H9 (cell line): ENCODE measurements at regions not wholly inside any gene's neighbourhood (a gene's known extent, or its start where the extent isn't known, plus 50 kb on each side); places are given as distances from the start of the nearest gene placed in this dataset.

Experiments
- DNase-seq: peaks from one replicate; pipeline ENCODE4 v3.0.0-alpha.2; 2017
- H2AFZ ChIP-seq: one replicate; pipeline ENCODE4 v1.6.1; 2013; ENCODE audit warnings: mild to moderate bottlenecking, low read length, control low read depth, moderate library complexity
- H2AK5ac ChIP-seq: 2 replicates; pipeline ENCODE4 v1.6.1; 2013; ENCODE audit warnings: low read length, control low read depth, mixed read lengths; ENCODE audit not compliant: insufficient read length
- H2BK120ac ChIP-seq: one replicate; pipeline ENCODE4 v1.6.1; 2013; ENCODE audit warnings: low read depth, mild to moderate bottlenecking, low read length, control low read depth, inconsistent platforms; ENCODE audit not compliant: poor library complexity, severe bottlenecking
- H2BK12ac ChIP-seq: 2 replicates; pipeline ENCODE4 v1.6.1; 2013; ENCODE audit warnings: low read length, control low read depth, mixed read lengths, low read depth; ENCODE audit not compliant: insufficient read length
- H2BK15ac ChIP-seq: 2 replicates; pipeline ENCODE4 v1.6.1; 2013; ENCODE audit warnings: low read depth, low read length, control low read depth
- H2BK20ac ChIP-seq: one replicate; pipeline ENCODE4 v1.6.1; 2013; ENCODE audit warnings: low read depth, mild to moderate bottlenecking, low read length, control low read depth, inconsistent platforms; ENCODE audit not compliant: poor library complexity, severe bottlenecking
- H2BK5ac ChIP-seq: 2 replicates; pipeline ENCODE4 v1.6.1; 2013; ENCODE audit warnings: low read length, control low read depth, mixed read lengths; ENCODE audit not compliant: insufficient read length
- H3K14ac ChIP-seq: 2 replicates; pipeline ENCODE4 v1.6.1; 2013; ENCODE audit warnings: low read length, control low read depth; ENCODE audit not compliant: insufficient read depth
- H3K18ac ChIP-seq: 2 replicates; pipeline ENCODE4 v1.6.1; 2013; ENCODE audit warnings: low read depth, mild to moderate bottlenecking, mixed read lengths, low read length, control low read depth; ENCODE audit not compliant: insufficient read length
- H3K23ac ChIP-seq: 2 replicates; pipeline ENCODE4 v1.6.1; 2013; ENCODE audit warnings: low read length, control low read depth, mixed read lengths, low read depth; ENCODE audit not compliant: insufficient read length
- H3K23me2 ChIP-seq: 2 replicates; pipeline ENCODE4 v1.6.1; 2013; ENCODE audit warnings: low read depth, mild to moderate bottlenecking, mixed read lengths, low read length, control low read depth; ENCODE audit not compliant: insufficient read length, poor library complexity, severe bottlenecking
- H3K27ac ChIP-seq: 2 replicates; pipeline ENCODE4 v1.5.1; 2013; ENCODE audit warnings: low read length, control low read depth, mixed read lengths, low read depth; ENCODE audit not compliant: insufficient read length
- H3K27me3 ChIP-seq: 2 replicates; pipeline ENCODE4 v1.6.1; 2013; ENCODE audit warnings: low read length, control low read depth, inconsistent platforms; ENCODE audit not compliant: insufficient read depth
- H3K4ac ChIP-seq: 2 replicates; pipeline ENCODE4 v1.6.1; 2013; ENCODE audit warnings: low read depth, mild to moderate bottlenecking, control low read depth, inconsistent platforms, low read length, moderate library complexity
- H3K4me1 ChIP-seq: 2 replicates; pipeline ENCODE4 v1.6.1; 2013; ENCODE audit warnings: low read length, control low read depth, inconsistent platforms; ENCODE audit not compliant: insufficient read depth
- H3K4me2 ChIP-seq: 2 replicates; pipeline ENCODE4 v1.6.1; 2013; ENCODE audit warnings: low read length, control low read depth, mixed read lengths; ENCODE audit not compliant: insufficient read length, insufficient read depth
- H3K56ac ChIP-seq: 2 replicates; pipeline ENCODE4 v1.6.1; 2013; ENCODE audit warnings: low read depth, mild to moderate bottlenecking, mixed read lengths, low read length, control low read depth; ENCODE audit not compliant: insufficient read length
- H3K79me1 ChIP-seq: 2 replicates; pipeline ENCODE4 v1.6.1; 2013; ENCODE audit warnings: low read depth, mild to moderate bottlenecking, moderate library complexity, low read length, control low read depth, inconsistent platforms; ENCODE audit not compliant: insufficient read depth, poor library complexity, severe bottlenecking
- H3K79me2 ChIP-seq: 2 replicates; pipeline ENCODE4 v1.6.1; 2013; ENCODE audit warnings: low read length, control low read depth, inconsistent platforms; ENCODE audit not compliant: insufficient read depth
- H3K9ac ChIP-seq: 2 replicates; pipeline ENCODE4 v1.6.1; 2013; ENCODE audit warnings: low read length, control low read depth, mixed read lengths; ENCODE audit not compliant: insufficient read length; ENCODE audit errors: extremely low read depth
- H3K9me3 ChIP-seq: one replicate; pipeline ENCODE4 v1.6.1; 2013; ENCODE audit warnings: low read depth, low read length, inconsistent platforms; ENCODE audit not compliant: control insufficient read depth
- H3T11ph ChIP-seq: one replicate; pipeline ENCODE4 v1.6.1; 2013; ENCODE audit warnings: mild to moderate bottlenecking, low read length, control low read depth, inconsistent platforms
- H4K20me1 ChIP-seq: one replicate; pipeline ENCODE4 v1.6.1; 2013; ENCODE audit not compliant: control insufficient read depth, insufficient read length, insufficient read depth
- H4K5ac ChIP-seq: 2 replicates; pipeline ENCODE4 v1.6.1; 2013; ENCODE audit warnings: low read depth, mild to moderate bottlenecking, mixed read lengths, low read length, control low read depth; ENCODE audit not compliant: insufficient read length
- H4K8ac ChIP-seq: replicated peaks from 2 replicates; pipeline ENCODE4 v1.6.1; 2013; ENCODE audit warnings: low read length, control low read depth, mixed read lengths, low read depth; ENCODE audit not compliant: insufficient read length
- H4K91ac ChIP-seq: 2 replicates; pipeline ENCODE4 v1.6.1; 2013; ENCODE audit warnings: low read depth, mild to moderate bottlenecking, moderate library complexity, mixed read lengths, low read length, control low read depth; ENCODE audit not compliant: insufficient read length
- H3K27ac Mint-ChIP-seq, 3 experiments: 2 replicates in 2 of 3; 3 replicates in 1 of 3; pipeline ENCODE4 v1.8.0; 2020 to 2021; ENCODE audit warnings: mixed read lengths in 3 of 3, mild to moderate bottlenecking in 1 of 3, moderate library complexity in 1 of 3
- H3K27me3 Mint-ChIP-seq: 2 replicates; pipeline ENCODE4 v1.8.0; 2021; ENCODE audit warnings: low read depth, mild to moderate bottlenecking, moderate library complexity, mixed read lengths
- H3K36me3 Mint-ChIP-seq, 3 experiments: 2 replicates in 2 of 3; 3 replicates in 1 of 3; pipeline ENCODE4 v1.8.0; 2020 to 2021; ENCODE audit warnings: low read depth in 3 of 3, mixed read lengths in 3 of 3; ENCODE audit not compliant: insufficient read depth in 1 of 3
- H3K4me1 Mint-ChIP-seq, 2 experiments: 2 replicates each; pipeline ENCODE4 v1.8.0; 2020; ENCODE audit warnings: mixed read lengths in 2 of 2
- H3K4me3 Mint-ChIP-seq, 2 experiments: 2 replicates in 1 of 2; 3 replicates in 1 of 2; pipeline ENCODE4 v1.8.0; 2020 to 2021; ENCODE audit warnings: mild to moderate bottlenecking in 2 of 2, mixed read lengths in 2 of 2, moderate library complexity in 1 of 2
- H3K9me3 Mint-ChIP-seq, 2 experiments: 2 replicates in 1 of 2; 3 replicates in 1 of 2; pipeline ENCODE4 v1.8.0; 2020; ENCODE audit warnings: mild to moderate bottlenecking in 2 of 2, mixed read lengths in 2 of 2, moderate library complexity in 1 of 2
- WGBS: extraction: QIAGEN DNeasy Blood & Tissue Kit; methylation state at CpG from one replicate; pipeline ENCODE4 v1.1.7; 2013; ENCODE audit warnings: missing lambda C conversion rate, low lambda C conversion rate, mixed read lengths; ENCODE audit not compliant: insufficient read length; ENCODE audit errors: extremely low coverage; 5-methylcytosine and 5-hydroxymethylcytosine counted together
- TF ChIP-seq, protein P1 (sequence below): fragments of 200-600 bp; sonication (generic); conservative IDR thresholded peaks from 3 replicates; pipeline ENCODE4 v1.8.0; 2021; ENCODE audit warnings: antibody characterized with exemption, mild to moderate bottlenecking

DNA sequence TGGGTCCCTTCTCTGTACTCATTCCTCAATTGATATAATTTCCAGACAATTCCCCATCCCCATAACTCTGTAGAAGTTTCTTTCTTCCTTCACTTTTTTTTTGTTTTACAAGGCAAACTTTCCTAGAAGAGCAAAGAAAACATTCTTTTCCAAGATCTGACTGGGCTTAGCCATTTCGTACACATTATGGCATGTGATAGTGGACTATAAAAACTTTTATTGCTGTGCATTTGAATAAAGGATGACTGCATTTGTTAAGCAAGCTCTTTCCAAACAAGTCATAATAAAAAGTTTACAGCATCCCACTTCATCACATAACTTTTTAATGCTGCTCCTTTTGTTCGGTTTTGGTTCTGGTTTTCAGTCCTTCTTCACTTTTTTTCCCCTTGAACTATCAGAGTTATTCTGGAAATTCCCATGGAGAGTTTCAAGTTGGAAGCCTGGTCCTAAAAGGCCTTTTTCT is 231.0 kb upstream of the HMGA2 start:
- no peak overlapping the region for H3K14ac ChIP-seq
- H3K79me1 ChIP-seq = no peaks in the 10 kb centered on the region
- H4K20me1 ChIP-seq = no peaks in the 10 kb centered on the region
- H3K4me3 Mint-ChIP-seq = no peak overlapping the region
- H3K79me2 ChIP-seq = no peaks in the 10 kb centered on the region
- H4K5ac ChIP-seq = no peak overlapping the region
- H2BK20ac ChIP-seq = no peak overlapping the region
- no peaks in the 10 kb centered on the region for H3K9me3 Mint-ChIP-seq
- no peak overlapping the region for H2BK120ac ChIP-seq
- H3K23ac ChIP-seq = no peak overlapping the region
- H3K4me1 ChIP-seq = peaks cover 6% of the 10 kb centered on the region; the same call in 1 of the 2 replicates
- no peak overlapping the region for H4K91ac ChIP-seq
- H3K23me2 ChIP-seq = peaks cover 2% of the 10 kb centered on the region
- no peak overlapping the region for H3K4ac ChIP-seq
- H3K4me1 Mint-ChIP-seq = peaks cover 20 to 33% of the 10 kb centered on the region in 2 experiments
- no peak overlapping the region for H3K27ac Mint-ChIP-seq
- no peak overlapping the region for H3K27ac ChIP-seq
- no peak overlapping the region for H2BK5ac ChIP-seq
- no peak overlapping the region for H4K8ac ChIP-seq
- no peak overlapping the region for H3K56ac ChIP-seq
- no peaks in the 10 kb centered on the region for H3K9me3 ChIP-seq
- no peak overlapping the region for H2AK5ac ChIP-seq
- no peak overlapping the region for H2AFZ ChIP-seq
- H2BK12ac ChIP-seq = no peak overlapping the region
- H3K36me3 Mint-ChIP-seq = no peaks in the 10 kb centered on the region; a peak in 1 of 7 replicates
- H3K4me2 ChIP-seq = no peak overlapping the region
- no peaks in the 10 kb centered on the region for H3K27me3 ChIP-seq
- no peak overlapping the region for H3K9ac ChIP-seq
- no peak overlapping the region for H2BK15ac ChIP-seq
- H3T11ph ChIP-seq = no peak overlapping the region
- H3K18ac ChIP-seq = no peak overlapping the region
- no CpG with 5 or more reads among the region's 2 CpGs for WGBS
- no peak for DNase-seq
- no peaks in the 10 kb centered on the region for H3K27me3 Mint-ChIP-seq
- TF ChIP-seq, protein P1, sequence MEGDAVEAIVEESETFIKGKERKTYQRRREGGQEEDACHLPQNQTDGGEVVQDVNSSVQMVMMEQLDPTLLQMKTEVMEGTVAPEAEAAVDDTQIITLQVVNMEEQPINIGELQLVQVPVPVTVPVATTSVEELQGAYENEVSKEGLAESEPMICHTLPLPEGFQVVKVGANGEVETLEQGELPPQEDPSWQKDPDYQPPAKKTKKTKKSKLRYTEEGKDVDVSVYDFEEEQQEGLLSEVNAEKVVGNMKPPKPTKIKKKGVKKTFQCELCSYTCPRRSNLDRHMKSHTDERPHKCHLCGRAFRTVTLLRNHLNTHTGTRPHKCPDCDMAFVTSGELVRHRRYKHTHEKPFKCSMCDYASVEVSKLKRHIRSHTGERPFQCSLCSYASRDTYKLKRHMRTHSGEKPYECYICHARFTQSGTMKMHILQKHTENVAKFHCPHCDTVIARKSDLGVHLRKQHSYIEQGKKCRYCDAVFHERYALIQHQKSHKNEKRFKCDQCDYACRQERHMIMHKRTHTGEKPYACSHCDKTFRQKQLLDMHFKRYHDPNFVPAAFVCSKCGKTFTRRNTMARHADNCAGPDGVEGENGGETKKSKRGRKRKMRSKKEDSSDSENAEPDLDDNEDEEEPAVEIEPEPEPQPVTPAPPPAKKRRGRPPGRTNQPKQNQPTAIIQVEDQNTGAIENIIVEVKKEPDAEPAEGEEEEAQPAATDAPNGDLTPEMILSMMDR = no peak
